GM18499 (cell line): ENCODE measurements at regions not wholly inside any gene's neighbourhood (a gene's known extent, or its start where the extent isn't known, plus 50 kb on each side); places are given as distances from the start of the nearest gene placed in this dataset.

Experiments used
- ATAC-seq: cut with Tn5 transposase; IDR thresholded peaks from one replicate; pipeline ENCODE4 v1.9.1; 2021; ENCODE audit warnings: moderate number of reproducible peaks; ENCODE audit not compliant: insufficient read depth, unreplicated experiment

DNA sequence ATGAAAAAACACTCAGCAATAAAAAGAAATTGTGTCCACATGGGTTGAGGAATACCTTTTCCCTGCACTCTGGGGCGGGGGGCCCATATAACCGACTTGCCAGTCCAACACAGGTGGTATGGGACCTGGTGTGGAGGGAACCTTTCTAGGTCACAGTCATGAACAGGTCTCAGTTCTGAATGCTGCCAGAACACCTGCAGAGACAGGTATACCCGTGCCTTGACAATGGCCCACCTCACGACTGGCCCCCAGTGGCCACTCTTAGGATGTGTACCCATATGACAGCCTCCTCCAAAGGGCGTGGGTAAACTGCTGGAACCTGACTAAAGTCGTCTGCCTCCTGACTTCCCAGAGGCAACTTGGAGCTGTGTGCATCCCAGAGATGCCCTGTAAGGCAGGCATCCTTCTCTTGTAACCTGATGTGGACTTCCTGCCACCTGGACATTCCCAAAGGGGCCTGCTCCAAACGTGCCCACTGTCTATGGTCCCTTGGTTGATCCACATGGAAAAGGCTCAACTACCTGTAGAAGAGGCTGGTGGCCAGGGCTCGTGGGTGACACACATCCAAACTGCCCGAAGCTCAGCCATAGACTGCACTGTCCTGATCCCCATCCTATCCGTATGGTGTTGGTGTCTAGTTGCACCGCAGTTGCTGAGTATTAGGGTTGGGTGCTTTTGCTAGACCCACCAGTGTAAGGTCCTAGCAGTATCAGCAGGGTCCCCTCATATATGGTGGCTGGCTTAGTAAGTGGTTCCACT lies 859.3 kb downstream of the BRD1 start:
- no peak for ATAC-seq

DNA sequence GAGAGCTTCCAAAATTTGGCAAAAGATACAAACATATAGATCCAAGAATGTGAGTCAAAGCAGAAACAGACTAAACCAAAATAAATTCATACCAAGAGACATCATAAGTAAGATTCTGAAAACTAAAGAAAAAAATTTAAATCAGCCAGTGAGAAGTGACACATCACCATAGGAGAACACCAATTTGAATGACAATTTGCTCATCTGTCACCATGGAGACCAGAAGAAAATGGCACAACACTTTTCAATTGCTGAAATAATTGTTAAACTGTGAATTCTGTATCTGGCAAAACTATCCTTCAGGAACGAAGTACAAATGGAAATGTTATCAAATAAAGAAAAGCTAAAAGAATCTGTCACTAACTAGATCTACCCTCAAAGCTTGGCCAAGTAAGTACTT lies 864.3 kb downstream of the BRD1 start:
- no peak for ATAC-seq

- no peak for ATAC-seq
Observed at GRCh38 chr22:48961705-48962104, 866.0 kb downstream of the BRD1 start.

DNA sequence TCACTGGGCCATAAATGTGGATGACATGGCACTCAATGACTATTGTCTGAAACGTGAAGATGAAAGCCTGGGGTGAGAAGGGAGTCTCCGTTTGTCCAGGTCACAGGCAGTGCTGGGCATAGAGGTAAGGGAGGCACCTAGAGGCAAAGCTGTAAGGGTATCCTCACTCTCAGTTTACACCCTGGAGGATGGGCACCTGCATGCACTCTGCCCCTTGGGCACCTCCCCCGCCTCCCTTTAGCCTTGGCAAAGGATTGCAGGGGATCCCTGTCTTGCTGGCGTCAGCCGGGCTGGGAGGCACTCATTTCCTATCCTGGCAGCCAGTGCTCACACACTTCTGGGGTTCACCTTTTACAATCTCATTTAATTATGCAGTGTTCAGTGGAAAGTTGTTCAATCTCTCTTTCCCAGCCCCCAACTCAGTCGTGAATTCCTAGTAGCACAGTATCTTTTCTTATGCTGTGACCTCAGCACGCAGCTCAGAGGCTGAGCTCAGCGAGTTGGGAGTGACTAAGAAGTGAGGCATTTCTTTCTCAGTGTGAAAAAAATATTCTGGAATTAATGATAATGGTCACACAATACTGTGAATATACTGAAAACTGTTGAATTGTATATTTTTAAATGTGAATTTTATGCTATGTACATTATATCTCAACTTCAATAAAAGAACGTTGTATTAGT lies 866.6 kb downstream of the BRD1 start:
- no peak for ATAC-seq

GRCh38 chr22:48960576-48960975 lies 867.1 kb downstream of the BRD1 start:
- ATAC-seq = no peak

DNA sequence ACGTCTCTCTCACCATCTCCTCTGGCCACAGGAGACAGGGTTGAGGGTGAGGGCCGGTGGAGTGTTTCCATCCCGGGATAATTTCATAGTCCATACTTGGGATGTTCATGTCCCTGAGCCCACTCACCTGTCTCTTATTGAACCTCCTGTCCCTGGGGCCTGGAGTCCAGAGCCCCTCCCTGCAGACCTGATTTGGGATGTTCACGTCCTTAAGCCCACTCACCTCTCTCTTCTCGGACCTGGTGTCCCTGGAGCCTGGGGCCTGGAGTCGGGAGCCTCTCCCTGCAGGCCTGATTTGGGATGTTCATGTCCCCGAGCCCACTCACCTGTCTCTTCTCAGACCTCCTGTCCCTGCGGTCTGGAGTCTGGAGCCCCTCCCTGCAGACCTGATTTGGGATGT lies 868.2 kb downstream of the BRD1 start:
- no peak for ATAC-seq

GRCh38 chr22:48957987-48958321 lies 869.7 kb downstream of the BRD1 start:
- ATAC-seq = no peak

DNA sequence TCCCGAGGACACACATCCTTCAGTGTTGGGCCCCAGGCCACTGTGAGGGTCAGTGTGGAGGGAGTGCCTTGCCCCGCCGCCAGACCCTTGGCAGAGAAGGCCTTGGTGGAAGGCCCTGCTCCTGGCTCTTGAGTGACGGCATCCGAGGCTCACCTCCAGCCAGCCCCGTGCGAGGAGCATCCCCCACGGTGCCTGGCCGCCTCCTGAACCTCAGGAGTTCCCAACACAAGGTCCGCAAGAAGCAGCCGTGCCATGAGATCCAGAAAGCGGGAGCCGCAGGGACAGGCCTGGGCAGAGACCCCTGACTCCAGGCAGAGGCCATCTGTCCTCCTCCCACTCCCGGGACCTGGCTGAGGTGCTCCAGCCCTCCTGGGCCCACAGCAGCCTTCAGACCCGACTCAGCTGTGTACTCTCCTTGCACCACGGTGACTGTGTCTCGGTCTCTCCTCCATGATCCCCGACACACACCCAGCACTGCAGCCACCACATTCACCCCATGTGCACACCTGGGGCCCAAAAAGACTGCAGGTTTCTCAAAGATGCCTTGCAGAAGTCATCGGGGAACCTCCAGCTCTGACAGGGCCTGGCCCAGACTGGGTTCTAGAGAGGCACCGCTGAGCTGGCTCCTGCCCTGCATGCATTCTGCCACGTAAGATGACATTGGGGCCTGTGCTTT lies 870.2 kb downstream of the BRD1 start:
- no peak for ATAC-seq

GRCh38 chr22:48955351-48956311 lies 872.0 kb downstream of the BRD1 start:
- ATAC-seq = no peak

DNA sequence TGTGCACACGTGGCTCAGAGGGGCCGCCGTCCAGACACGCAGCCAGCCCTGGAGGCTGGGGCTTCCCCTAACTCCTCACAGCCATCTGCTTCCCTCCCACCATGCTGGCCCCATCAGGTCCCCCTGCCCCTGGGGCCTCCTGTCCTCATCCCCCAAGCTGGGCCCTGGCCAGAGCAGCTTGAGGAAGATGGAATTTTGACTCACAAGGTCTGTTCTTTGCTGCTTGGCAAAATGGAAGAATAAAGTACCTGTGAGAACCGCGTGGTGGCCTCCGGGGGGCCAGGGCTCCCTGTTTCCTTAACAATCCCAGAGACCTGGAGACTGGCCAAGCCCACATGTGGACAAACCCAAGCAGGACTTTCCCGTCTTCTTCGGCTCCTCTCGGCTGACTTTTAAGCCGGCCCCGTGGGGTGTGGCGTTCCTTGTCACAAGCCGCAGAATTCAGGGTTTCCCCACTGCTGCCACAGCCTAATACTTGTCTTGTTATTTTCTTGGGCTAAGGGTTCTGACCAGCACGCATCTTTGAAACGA lies 872.8 kb downstream of the BRD1 start:
- ATAC-seq = no peak

DNA sequence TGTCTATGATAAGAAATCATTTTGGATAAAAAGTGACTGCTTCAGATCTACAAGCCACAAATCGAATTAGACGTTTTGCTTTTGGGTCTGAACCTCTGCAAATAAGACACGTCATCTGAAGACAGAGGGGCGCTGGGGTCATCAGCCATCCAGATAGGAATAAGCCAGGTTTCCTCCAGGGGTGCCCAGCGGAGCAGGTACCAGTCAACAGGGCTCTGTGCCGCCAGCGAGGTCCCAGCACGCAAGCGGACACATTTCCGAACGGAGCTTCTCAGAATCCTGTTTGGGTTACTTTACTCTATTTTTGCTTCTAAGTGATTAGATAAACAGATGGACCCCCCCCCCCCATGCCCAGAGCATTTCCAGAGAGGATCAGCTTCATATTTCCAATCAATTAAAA lies 873.8 kb downstream of the BRD1 start:
- ATAC-seq = no peak

GRCh38 chr22:48953103-48953720 lies 874.5 kb downstream of the BRD1 start:
- ATAC-seq = no peak

- ATAC-seq = no peak
Observed at GRCh38 chr22:48952256-48953102, 875.2 kb downstream of the BRD1 start.

GRCh38 chr22:48951836-48952235 lies 875.8 kb downstream of the BRD1 start:
- ATAC-seq = no peak

DNA sequence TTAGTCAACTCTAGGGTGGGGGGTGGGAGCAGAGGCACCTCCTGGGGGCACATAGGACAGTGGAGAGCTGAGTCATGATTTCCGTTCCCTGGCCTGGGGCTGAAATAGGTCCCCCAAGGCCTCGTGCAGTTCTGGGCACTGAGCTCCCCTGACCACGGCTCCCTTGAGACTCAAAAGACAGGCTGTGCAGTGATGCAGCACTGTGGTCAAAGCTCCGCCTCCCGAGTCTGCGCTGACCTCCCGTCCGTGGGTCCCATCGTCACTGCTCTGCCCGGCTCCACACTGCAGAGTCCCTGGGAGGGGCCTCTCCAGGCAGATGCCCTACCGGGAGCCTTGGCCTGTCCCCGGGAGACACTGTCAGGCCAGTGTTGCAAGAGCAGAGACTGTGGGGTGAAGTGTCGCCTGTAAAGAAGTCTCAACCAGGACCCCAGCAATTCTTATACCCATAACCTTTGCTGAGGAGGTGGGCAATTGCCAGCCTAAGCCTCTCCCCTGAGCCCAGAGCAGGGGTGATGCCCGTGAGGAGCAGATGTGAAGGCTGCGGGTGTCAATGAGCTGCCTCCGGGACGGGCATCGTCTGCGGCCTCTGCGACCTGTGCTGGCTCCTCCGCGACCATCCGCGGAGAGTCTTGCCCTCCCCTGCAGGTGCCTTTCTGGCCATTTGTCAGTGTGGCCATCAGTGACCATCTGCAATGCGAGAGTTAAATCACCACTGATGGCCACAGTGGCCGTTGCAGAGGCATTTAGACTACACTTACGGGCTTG lies 877.3 kb downstream of the BRD1 start:
- ATAC-seq = no peak

- no peak for ATAC-seq
Observed at GRCh38 chr22:48949375-48950149, 878.1 kb downstream of the BRD1 start.

GRCh38 chr22:48948575-48949170 lies 879.0 kb downstream of the BRD1 start:
- no peak for ATAC-seq
